GM23338 (cell line): ENCODE measurements at regions not wholly inside any gene's neighbourhood (a gene's known extent, or its start where the extent isn't known, plus 50 kb on each side); places are given as distances from the start of the nearest gene placed in this dataset.

Experiments used
- ATAC-seq: fragments of 200-7000 bp; cut with Tn5 transposase; 3 replicates; pipeline ENCODE4 v1.9.1; 2020
- DNase-seq: peaks from one replicate; pipeline ENCODE4 v3.0.0-alpha.2; 2015; ENCODE audit warnings: low spot score
- H2AFZ ChIP-seq: fragments of 200-600 bp; sonication (generic); 2 replicates; pipeline ENCODE4 v1.8.0; 2016; ENCODE audit warnings: antibody characterized with exemption, mild to moderate bottlenecking, moderate library complexity
- H3F3A ChIP-seq: fragments of 200-600 bp; sonication (generic); replicated peaks from 2 replicates; pipeline ENCODE4 v1.8.0; 2017; ENCODE audit warnings: antibody characterized with exemption, mixed run types, low read depth
- H3K27ac ChIP-seq: fragments of 200-600 bp; sonication (generic); 2 replicates; pipeline ENCODE4 v1.6.1; 2016; ENCODE audit warnings: low read depth
- H3K27me3 ChIP-seq: fragments of 200-600 bp; sonication (generic); 2 replicates; pipeline ENCODE4 v1.8.0; 2016; ENCODE audit warnings: mild to moderate bottlenecking, mixed run types, moderate library complexity; ENCODE audit not compliant: insufficient read depth
- H3K36me3 ChIP-seq: fragments of 200-600 bp; sonication (generic); 2 replicates; pipeline ENCODE4 v1.8.0; 2016; ENCODE audit warnings: mild to moderate bottlenecking; ENCODE audit not compliant: insufficient read depth
- H3K4me1 ChIP-seq: fragments of 200-600 bp; sonication (generic); 2 replicates; pipeline ENCODE4 v1.8.0; 2016; ENCODE audit warnings: mild to moderate bottlenecking, moderate library complexity; ENCODE audit not compliant: insufficient read depth
- H3K4me2 ChIP-seq: fragments of 200-600 bp; sonication (generic); 2 replicates; pipeline ENCODE4 v1.7.1; 2017; ENCODE audit warnings: mixed run types
- H3K4me3 ChIP-seq: fragments of 200-600 bp; sonication (generic); 2 replicates; pipeline ENCODE4 v1.6.1; 2016; ENCODE audit warnings: mixed run types
- H3K79me2 ChIP-seq: fragments of 200-600 bp; sonication (generic); replicated peaks from 2 replicates; pipeline ENCODE4 v1.8.0; 2017; ENCODE audit warnings: mild to moderate bottlenecking; ENCODE audit not compliant: insufficient read depth
- H3K9me2 ChIP-seq: fragments of 200-600 bp; sonication (generic); 2 replicates; pipeline ENCODE4 v1.8.0; 2017; ENCODE audit not compliant: insufficient read depth
- H4K20me1 ChIP-seq: fragments of 200-600 bp; sonication (generic); replicated peaks from 2 replicates; pipeline ENCODE4 v1.8.0; 2017; ENCODE audit warnings: mild to moderate bottlenecking; ENCODE audit not compliant: insufficient read depth
- H3K27ac Mint-ChIP-seq: 2 replicates; pipeline ENCODE4 v1.8.0; 2020; ENCODE audit warnings: inconsistent platforms, mild to moderate bottlenecking, moderate library complexity, mixed read lengths
- H3K27me3 Mint-ChIP-seq: 3 replicates; pipeline ENCODE4 v1.8.0; 2022; ENCODE audit warnings: low read depth, mild to moderate bottlenecking, moderate library complexity, mixed read lengths, inconsistent platforms; ENCODE audit not compliant: insufficient read depth, poor library complexity
- H3K36me3 Mint-ChIP-seq: 3 replicates; pipeline ENCODE4 v1.8.0; 2021; ENCODE audit warnings: low read depth, mild to moderate bottlenecking, inconsistent platforms, moderate library complexity, mixed read lengths
- H3K4me1 Mint-ChIP-seq: 3 replicates; pipeline ENCODE4 v1.8.0; 2020; ENCODE audit warnings: mild to moderate bottlenecking, inconsistent platforms, mixed read lengths
- H3K4me3 Mint-ChIP-seq: 3 replicates; pipeline ENCODE4 v1.8.0; 2021; ENCODE audit warnings: moderate library complexity, mild to moderate bottlenecking, inconsistent platforms, mixed read lengths
- H3K9me3 Mint-ChIP-seq: 3 replicates; pipeline ENCODE4 v1.8.0; 2020; ENCODE audit warnings: moderate library complexity, mild to moderate bottlenecking, inconsistent platforms, mixed read lengths
- CREB1 ChIP-seq: fragments of 250-450 bp; sonication (Bioruptor Pico); IDR thresholded peaks from 2 replicates; pipeline ENCODE4 v1.5.0; 2020; ENCODE audit warnings: low read depth, mild to moderate bottlenecking, moderate library complexity
- EZH2 ChIP-seq: fragments of 200-600 bp; sonication (generic); IDR thresholded peaks from one replicate; pipeline ENCODE4 v1.8.0; 2017; ENCODE audit warnings: antibody characterized with exemption, mild to moderate bottlenecking, low read depth; ENCODE audit not compliant: unreplicated experiment
- EZH2phosphoT487 ChIP-seq: fragments of 200-600 bp; sonication (generic); IDR thresholded peaks from one replicate; pipeline ENCODE4 v1.8.1; 2018; ENCODE audit warnings: antibody characterized with exemption; ENCODE audit not compliant: unreplicated experiment
- JUNB ChIP-seq: IDR thresholded peaks from one replicate; pipeline ENCODE4 v1.6.1; 2016; ENCODE audit warnings: antibody characterized with exemption; ENCODE audit not compliant: unreplicated experiment
- NANOG ChIP-seq: IDR thresholded peaks from 2 replicates; pipeline ENCODE4 v1.6.1; 2016; ENCODE audit warnings: antibody characterized with exemption, borderline replicate concordance
- POLR2AphosphoS5 ChIP-seq: IDR thresholded peaks from 2 replicates; pipeline ENCODE4 v1.6.1; 2016; ENCODE audit warnings: antibody characterized with exemption, low read depth
- STAT1 ChIP-seq: IDR thresholded peaks from one replicate; pipeline ENCODE4 v1.6.1; 2016; ENCODE audit warnings: antibody characterized with exemption; ENCODE audit not compliant: unreplicated experiment
- ZNF114 ChIP-seq: fragments of 250-450 bp; sonication (Bioruptor Pico); IDR thresholded peaks from 2 replicates; pipeline ENCODE4 v1.5.0; 2020; ENCODE audit warnings: mild to moderate bottlenecking, moderate library complexity
- ZNF331 ChIP-seq: fragments of 250-450 bp; sonication (Bioruptor Pico); IDR thresholded peaks from 2 replicates; pipeline ENCODE4 v1.5.0; 2020; ENCODE audit warnings: low read depth, mild to moderate bottlenecking, moderate library complexity
- TF ChIP-seq, protein P1 (sequence below), 2 experiments: fragments of 200-600 bp in 1 of 2; sonication (generic) in 1 of 2; conservative IDR thresholded peaks; 2 replicates each; pipeline versions ENCODE4 v1.5.1 to v1.6.1; 2016 to 2017; ENCODE audit warnings: antibody characterized with exemption in 2 of 2, low read depth in 2 of 2, mild to moderate bottlenecking in 2 of 2, moderate library complexity in 1 of 2
- TF ChIP-seq, protein P2 (sequence below): IDR thresholded peaks from one replicate; pipeline ENCODE4 v1.6.1; 2018; ENCODE audit warnings: antibody characterized with exemption; ENCODE audit not compliant: unreplicated experiment

DNA sequence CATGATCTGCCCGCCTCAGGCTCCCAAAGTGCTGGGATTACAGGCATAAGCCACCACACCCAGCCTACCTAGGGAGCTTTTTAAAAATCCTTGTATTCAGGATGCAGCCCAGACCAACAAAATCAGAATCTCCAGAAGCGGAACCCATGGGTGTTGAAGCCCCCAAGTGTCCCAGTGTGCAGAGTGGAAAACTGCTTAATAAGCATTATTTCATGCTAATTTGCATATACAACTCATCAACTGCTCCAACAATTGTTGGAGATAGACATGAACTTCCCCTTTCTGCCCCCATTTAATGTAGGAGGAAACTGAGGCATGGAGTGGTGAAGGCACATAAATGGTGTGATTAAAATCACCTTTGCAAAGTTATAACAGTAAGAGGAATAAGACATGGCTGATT lies 84.3 kb upstream of the C16orf82 start (continued):
- TF ChIP-seq, protein P1, sequence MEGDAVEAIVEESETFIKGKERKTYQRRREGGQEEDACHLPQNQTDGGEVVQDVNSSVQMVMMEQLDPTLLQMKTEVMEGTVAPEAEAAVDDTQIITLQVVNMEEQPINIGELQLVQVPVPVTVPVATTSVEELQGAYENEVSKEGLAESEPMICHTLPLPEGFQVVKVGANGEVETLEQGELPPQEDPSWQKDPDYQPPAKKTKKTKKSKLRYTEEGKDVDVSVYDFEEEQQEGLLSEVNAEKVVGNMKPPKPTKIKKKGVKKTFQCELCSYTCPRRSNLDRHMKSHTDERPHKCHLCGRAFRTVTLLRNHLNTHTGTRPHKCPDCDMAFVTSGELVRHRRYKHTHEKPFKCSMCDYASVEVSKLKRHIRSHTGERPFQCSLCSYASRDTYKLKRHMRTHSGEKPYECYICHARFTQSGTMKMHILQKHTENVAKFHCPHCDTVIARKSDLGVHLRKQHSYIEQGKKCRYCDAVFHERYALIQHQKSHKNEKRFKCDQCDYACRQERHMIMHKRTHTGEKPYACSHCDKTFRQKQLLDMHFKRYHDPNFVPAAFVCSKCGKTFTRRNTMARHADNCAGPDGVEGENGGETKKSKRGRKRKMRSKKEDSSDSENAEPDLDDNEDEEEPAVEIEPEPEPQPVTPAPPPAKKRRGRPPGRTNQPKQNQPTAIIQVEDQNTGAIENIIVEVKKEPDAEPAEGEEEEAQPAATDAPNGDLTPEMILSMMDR (conservative IDR thresholded peaks at IDR 0.05; ENCODE audit: low read depth in 2 of 2), result no peak
- no peak for TF ChIP-seq EZH2phosphoT487
- no peak for TF ChIP-seq NANOG
- no peak for TF ChIP-seq CREB1 (CRISPR knock-in tag)
- TF ChIP-seq, protein P2, sequence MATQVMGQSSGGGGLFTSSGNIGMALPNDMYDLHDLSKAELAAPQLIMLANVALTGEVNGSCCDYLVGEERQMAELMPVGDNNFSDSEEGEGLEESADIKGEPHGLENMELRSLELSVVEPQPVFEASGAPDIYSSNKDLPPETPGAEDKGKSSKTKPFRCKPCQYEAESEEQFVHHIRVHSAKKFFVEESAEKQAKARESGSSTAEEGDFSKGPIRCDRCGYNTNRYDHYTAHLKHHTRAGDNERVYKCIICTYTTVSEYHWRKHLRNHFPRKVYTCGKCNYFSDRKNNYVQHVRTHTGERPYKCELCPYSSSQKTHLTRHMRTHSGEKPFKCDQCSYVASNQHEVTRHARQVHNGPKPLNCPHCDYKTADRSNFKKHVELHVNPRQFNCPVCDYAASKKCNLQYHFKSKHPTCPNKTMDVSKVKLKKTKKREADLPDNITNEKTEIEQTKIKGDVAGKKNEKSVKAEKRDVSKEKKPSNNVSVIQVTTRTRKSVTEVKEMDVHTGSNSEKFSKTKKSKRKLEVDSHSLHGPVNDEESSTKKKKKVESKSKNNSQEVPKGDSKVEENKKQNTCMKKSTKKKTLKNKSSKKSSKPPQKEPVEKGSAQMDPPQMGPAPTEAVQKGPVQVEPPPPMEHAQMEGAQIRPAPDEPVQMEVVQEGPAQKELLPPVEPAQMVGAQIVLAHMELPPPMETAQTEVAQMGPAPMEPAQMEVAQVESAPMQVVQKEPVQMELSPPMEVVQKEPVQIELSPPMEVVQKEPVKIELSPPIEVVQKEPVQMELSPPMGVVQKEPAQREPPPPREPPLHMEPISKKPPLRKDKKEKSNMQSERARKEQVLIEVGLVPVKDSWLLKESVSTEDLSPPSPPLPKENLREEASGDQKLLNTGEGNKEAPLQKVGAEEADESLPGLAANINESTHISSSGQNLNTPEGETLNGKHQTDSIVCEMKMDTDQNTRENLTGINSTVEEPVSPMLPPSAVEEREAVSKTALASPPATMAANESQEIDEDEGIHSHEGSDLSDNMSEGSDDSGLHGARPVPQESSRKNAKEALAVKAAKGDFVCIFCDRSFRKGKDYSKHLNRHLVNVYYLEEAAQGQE, result no peak
- TF ChIP-seq JUNB, result no peak
- TF ChIP-seq ZNF114, result no peak
- no peak for TF ChIP-seq ZNF331 (CRISPR knock-in tag)

DNA sequence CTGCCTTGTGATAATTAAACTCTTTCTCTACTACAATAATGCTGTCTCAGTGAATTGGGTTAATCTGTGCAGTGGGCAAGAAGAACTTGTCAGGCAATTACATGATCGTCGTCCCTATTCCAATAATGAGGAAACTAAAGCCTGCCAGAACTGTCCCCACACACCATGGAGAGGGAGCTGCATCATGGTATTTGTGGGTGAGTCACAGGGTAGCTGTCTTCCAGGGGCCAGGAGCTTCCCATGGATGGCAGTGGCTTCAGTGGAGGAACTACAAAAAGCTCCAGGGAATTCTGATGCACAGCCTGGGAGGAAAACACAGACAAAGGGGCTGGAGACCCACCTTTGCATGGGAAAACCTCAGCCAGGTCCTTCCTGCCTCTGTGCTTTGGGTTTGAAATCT lies 83.3 kb upstream of the C16orf82 start:
- Mint-ChIP-seq H3K4me1 (peaks cover 22% of the 10 kb centered on the region), H3K27ac (no peak overlapping the region), H3K4me3 (no peak overlapping the region), H3K27me3 (peaks cover 12% of the 10 kb centered on the region), H3K36me3 (peaks cover 20% of the 10 kb centered on the region), H3K9me3 (peaks cover 90% of the 10 kb centered on the region)
- Histone ChIP-seq H3F3A (0 out of 2 replicates have a peak, but pooled peaks cover 10% of the 10 kb centered on the region), H2AFZ (peak overlapping the region; percentile 69), H3K79me2 (no peaks in the 10 kb centered on the region), H3K9me2 (peaks cover 24% of the 10 kb centered on the region), H3K27ac (no peak overlapping the region), H3K4me1 (peaks cover 25% of the 10 kb centered on the region), H3K4me3 (no peak overlapping the region), H4K20me1 (no peaks in the 10 kb centered on the region), H3K27me3 (no peaks in the 10 kb centered on the region), H3K36me3 (no peaks in the 10 kb centered on the region), H3K4me2 (no peak overlapping the region)
- ATAC-seq (no peak), DNase-seq (no peak)
- no peak for TF ChIP-seq EZH2
- no peak for TF ChIP-seq NANOG
- TF ChIP-seq JUNB, result no peak
- no peak for TF ChIP-seq STAT1
- no peak for TF ChIP-seq POLR2AphosphoS5
- TF ChIP-seq, protein P2, result no peak
- no peak for TF ChIP-seq CREB1 (CRISPR knock-in tag)
- TF ChIP-seq ZNF331 (CRISPR knock-in tag), result no peak
